ENCODE measurements at regions not wholly inside any gene's neighbourhood (a gene's known extent, or its start where the extent isn't known, plus 50 kb on each side); places are given as distances from the start of the nearest gene placed in this dataset.

DNA sequence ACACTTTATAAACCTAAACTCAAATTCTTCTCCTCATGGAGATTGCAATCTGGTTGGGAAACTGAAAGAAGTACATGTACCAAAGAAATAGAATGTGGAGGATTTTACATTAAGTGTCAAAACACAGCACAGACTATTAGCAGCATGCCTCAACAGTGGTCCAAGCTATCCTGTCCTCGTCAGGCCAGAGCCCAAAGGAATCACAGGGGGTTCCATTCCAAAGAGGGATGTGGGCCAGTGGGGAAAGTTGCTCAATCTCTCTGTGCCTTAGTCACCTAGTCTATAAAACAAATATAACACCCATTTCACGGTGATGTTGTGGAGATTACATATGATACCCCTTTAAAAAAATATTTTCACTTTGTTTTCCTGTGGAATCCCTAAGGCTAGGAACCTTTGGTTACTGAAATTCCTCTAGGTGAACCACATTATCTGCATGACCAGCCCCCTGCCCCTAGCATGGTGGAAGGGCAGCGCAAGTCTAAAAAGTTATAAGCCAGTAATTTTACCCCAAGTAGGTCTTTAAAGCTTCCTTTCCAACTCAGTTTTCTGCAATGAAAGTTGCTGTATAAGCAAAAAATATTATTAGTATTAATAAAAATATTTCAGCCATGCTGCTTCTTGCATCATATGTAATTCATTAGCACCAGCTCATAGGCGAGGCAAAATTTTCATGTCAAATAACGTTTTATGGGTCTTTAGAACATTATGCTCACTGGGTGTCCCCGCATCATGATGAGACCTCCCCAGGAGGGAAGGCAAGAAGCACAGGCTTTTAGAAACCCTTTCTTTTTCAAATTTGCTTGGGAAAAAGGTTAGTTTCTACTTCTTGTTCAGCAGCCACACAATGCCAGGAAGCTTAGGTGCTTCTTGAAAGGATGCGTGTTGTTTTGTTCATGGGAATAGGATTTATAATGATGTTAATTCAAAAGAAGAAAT, 548.8 kb upstream of the PKN2 start:
- TF ChIP-seq, protein P1, sequence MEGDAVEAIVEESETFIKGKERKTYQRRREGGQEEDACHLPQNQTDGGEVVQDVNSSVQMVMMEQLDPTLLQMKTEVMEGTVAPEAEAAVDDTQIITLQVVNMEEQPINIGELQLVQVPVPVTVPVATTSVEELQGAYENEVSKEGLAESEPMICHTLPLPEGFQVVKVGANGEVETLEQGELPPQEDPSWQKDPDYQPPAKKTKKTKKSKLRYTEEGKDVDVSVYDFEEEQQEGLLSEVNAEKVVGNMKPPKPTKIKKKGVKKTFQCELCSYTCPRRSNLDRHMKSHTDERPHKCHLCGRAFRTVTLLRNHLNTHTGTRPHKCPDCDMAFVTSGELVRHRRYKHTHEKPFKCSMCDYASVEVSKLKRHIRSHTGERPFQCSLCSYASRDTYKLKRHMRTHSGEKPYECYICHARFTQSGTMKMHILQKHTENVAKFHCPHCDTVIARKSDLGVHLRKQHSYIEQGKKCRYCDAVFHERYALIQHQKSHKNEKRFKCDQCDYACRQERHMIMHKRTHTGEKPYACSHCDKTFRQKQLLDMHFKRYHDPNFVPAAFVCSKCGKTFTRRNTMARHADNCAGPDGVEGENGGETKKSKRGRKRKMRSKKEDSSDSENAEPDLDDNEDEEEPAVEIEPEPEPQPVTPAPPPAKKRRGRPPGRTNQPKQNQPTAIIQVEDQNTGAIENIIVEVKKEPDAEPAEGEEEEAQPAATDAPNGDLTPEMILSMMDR (IDR thresholded peaks at IDR 0.05) = no peak
- no peak for TF ChIP-seq POLR2A (IDR thresholded peaks at IDR 0.05)
